K562 (cell line): ENCODE measurements at regions not wholly inside any gene's neighbourhood (a gene's known extent, or its start where the extent isn't known, plus 50 kb on each side); places are given as distances from the start of the nearest gene placed in this dataset.

ENCODE experiments used
- ATAC-seq: fragments of 200-7000 bp; cut with Tn5 transposase; 3 replicates; pipeline ENCODE4 v1.9.1; 2020; ENCODE audit warnings: moderate library complexity
- BruUV-seq: library from RNA; stranded (reverse); fragments of 400-500 nt; replicated peaks from 2 replicates; lab custom pipeline; 2021; lab: Mats Ljungman, UMichigan
- CTCF ChIA-PET: fragments of 300-600 bp; formaldehyde crosslinking; extraction: SDS; loops from one replicate; lab custom pipeline; 2021; ENCODE audit warnings: low intra/inter-chr PET ratio; lab: Yijun Ruan, JAX
- POLR2A ChIA-PET: fragments of 300-600, 350-650 bp; sonication (Branson Sonifier 250); formaldehyde crosslinking; extraction: SDS; loops from one replicate; lab custom pipeline; 2021; ENCODE audit warnings: antibody characterized with exemption, inconsistent platforms; lab: Yijun Ruan, JAX
- DNase-seq, 4 experiments: peaks; one replicate each; pipeline versions ENCODE4 v3.0.0 to v3.0.0-alpha.2; 2011 to 2018; ENCODE audit warnings: low spot score in 3 of 4, mixed read lengths in 3 of 4; ENCODE audit errors: extremely low read depth in 1 of 4
- FAIRE-seq: peaks from 2 replicates; lab custom pipeline; 2011; peaks lifted over from hg19 to GRCh38; lab: Jason Lieb, UNC
- H2AFZ ChIP-seq: 2 replicates; pipeline ENCODE4 v1.6.0; 2011; ENCODE audit warnings: low read depth, low read length, control low read depth, inconsistent platforms
- H3K27ac ChIP-seq: fragments of 200-600 bp; 3 replicates; pipeline ENCODE4 v1.8.0; 2011; ENCODE audit warnings: low read depth, mild to moderate bottlenecking, control low read depth, inconsistent platforms, low read length, moderate library complexity, mixed read lengths; ENCODE audit errors: extremely low read depth
- H3K27me3 ChIP-seq, 2 experiments: fragments of 300-600 bp in 1 of 2; 2 replicates in 1 of 2; 3 replicates in 1 of 2; pipeline versions ENCODE4 v1.6.0 to v1.8.0; 2011; ENCODE audit warnings: inconsistent platforms in 2 of 2, low read length in 2 of 2, mild to moderate bottlenecking in 1 of 2, mixed read lengths in 1 of 2, moderate library complexity in 1 of 2; ENCODE audit not compliant: control insufficient read depth in 2 of 2, insufficient read depth in 2 of 2
- H3K36me3 ChIP-seq: fragments of 300-600 bp; 3 replicates; pipeline ENCODE4 v1.8.0; 2011; ENCODE audit warnings: mild to moderate bottlenecking, low read length, inconsistent platforms; ENCODE audit not compliant: control insufficient read depth, insufficient read depth
- H3K4me1 ChIP-seq, 2 experiments: fragments of 200-600 bp in 1 of 2; replicated peaks in 1 of 2; 2 replicates in 1 of 2; 3 replicates in 1 of 2; pipeline versions ENCODE4 v1.5.1 to v1.8.0; 2011; ENCODE audit warnings: inconsistent platforms in 2 of 2, low read length in 2 of 2, mild to moderate bottlenecking in 1 of 2, mixed read lengths in 1 of 2, moderate library complexity in 1 of 2; ENCODE audit not compliant: control insufficient read depth in 2 of 2, insufficient read depth in 2 of 2
- H3K4me2 ChIP-seq: 2 replicates; pipeline ENCODE4 v1.6.1; 2011; ENCODE audit warnings: low read length, control low read depth, inconsistent platforms, mixed read lengths; ENCODE audit not compliant: insufficient read depth
- H3K4me3 ChIP-seq: fragments of 200-600 bp; sonication (generic), shearing (Covaris generic); 2 replicates; pipeline ENCODE4 v1.5.1; 2016; ENCODE audit warnings: control low read depth, inconsistent platforms
- H3K79me2 ChIP-seq: fragments of 200-600 bp; 3 replicates; pipeline ENCODE4 v1.8.0; 2011; ENCODE audit warnings: low read length, inconsistent platforms; ENCODE audit not compliant: control insufficient read depth, insufficient read depth
- H3K9ac ChIP-seq, 2 experiments: 2 replicates each; pipeline versions ENCODE4 v1.6.0 to v1.6.1; 2011; ENCODE audit warnings: low read depth in 2 of 2, low read length in 2 of 2, control low read depth in 1 of 2, inconsistent platforms in 1 of 2, mild to moderate bottlenecking in 1 of 2, mixed read lengths in 1 of 2; ENCODE audit not compliant: insufficient read depth in 1 of 2
- H3K9me1 ChIP-seq: one replicate; pipeline ENCODE4 v1.6.0; 2011; ENCODE audit warnings: inconsistent platforms, mild to moderate bottlenecking, low read length, moderate library complexity; ENCODE audit not compliant: control insufficient read depth, insufficient read depth
- H3K9me3 ChIP-seq: replicated peaks from 2 replicates; pipeline ENCODE4 v1.5.1; 2011; ENCODE audit warnings: low read depth, low read length, inconsistent platforms; ENCODE audit not compliant: control insufficient read depth, insufficient read depth
- H4K20me1 ChIP-seq: replicated peaks from 2 replicates; pipeline ENCODE4 v1.6.1; 2011; ENCODE audit warnings: low read length, inconsistent platforms, mixed read lengths; ENCODE audit not compliant: control insufficient read depth, insufficient read depth
- CBFA2T2 ChIP-seq: fragments of 450-650 bp; conservative IDR thresholded peaks from 2 replicates; pipeline ENCODE4 v1.6.1; 2017; ENCODE audit warnings: mild to moderate bottlenecking
- HIVEP1 ChIP-seq: fragments of 250-450 bp; sonication (Bioruptor Pico); IDR thresholded peaks from 2 replicates; pipeline ENCODE4 v1.4.0; 2020; ENCODE audit warnings: mild to moderate bottlenecking
- HMG20A ChIP-seq: fragments of 450-650 bp; formaldehyde crosslinking; conservative IDR thresholded peaks from 2 replicates; pipeline ENCODE4 v1.4.0; 2020; ENCODE audit warnings: mild to moderate bottlenecking, mixed read lengths
- ID3 ChIP-seq, 2 experiments: fragments of 250-450 bp in 1 of 2; fragments of 450-650 bp in 1 of 2; sonication (Bioruptor Pico) in 1 of 2; IDR thresholded peaks; 2 replicates each; pipeline versions ENCODE4 v1.6.1 to v1.8.0; 2016 to 2021; ENCODE audit warnings: mild to moderate bottlenecking in 2 of 2, moderate library complexity in 2 of 2, missing compliant biosample characterization in 1 of 2, missing genetic modification characterization in 1 of 2
- MNT ChIP-seq, 2 experiments: fragments of 450-650 bp; conservative IDR thresholded peaks; 2 replicates each; pipeline ENCODE4 v1.6.1; 2017; ENCODE audit warnings: mild to moderate bottlenecking in 2 of 2, moderate library complexity in 2 of 2
- NCOR1 ChIP-seq: fragments of 450-650 bp; IDR thresholded peaks from 2 replicates; pipeline ENCODE4 v1.6.1; 2016; ENCODE audit warnings: mild to moderate bottlenecking, moderate library complexity
- NFE2 ChIP-seq: IDR thresholded peaks from 2 replicates; pipeline ENCODE4 v1.6.1; 2014; ENCODE audit warnings: antibody characterized with exemption, low read depth
- NFIX ChIP-seq: fragments of 250-450 bp; sonication (Bioruptor Pico); IDR thresholded peaks from 2 replicates; pipeline ENCODE4 v1.4.0; 2020; ENCODE audit warnings: low read depth, mild to moderate bottlenecking, moderate library complexity
- RBFOX2 ChIP-seq: fragments of 200-400 bp; formaldehyde crosslinking; IDR thresholded peaks from 2 replicates; pipeline ENCODE4 v1.6.1; 2017; ENCODE audit warnings: low read depth, mild to moderate bottlenecking, low read length, moderate library complexity
- SMC3 ChIP-seq: conservative IDR thresholded peaks from 2 replicates; pipeline ENCODE4 v1.6.1; 2011; ENCODE audit warnings: low read depth, low read length, improper control_type of control experiment; ENCODE audit not compliant: insufficient read depth
- SPI1 ChIP-seq: IDR thresholded peaks from 2 replicates; pipeline ENCODE4 v1.6.1; 2011; ENCODE audit warnings: low read depth, low read length, control low read depth, borderline replicate concordance
- SREBF1 ChIP-seq: fragments of 150-350 bp; IDR thresholded peaks from 2 replicates; pipeline ENCODE4 v1.6.1; 2014; ENCODE audit warnings: antibody characterized with exemption, low read depth, low read length, borderline replicate concordance
- TFAM ChIP-seq: fragments of 250-450 bp; sonication (Bioruptor Pico); conservative IDR thresholded peaks from 2 replicates; pipeline ENCODE4 v1.5.0; 2021; ENCODE audit warnings: mild to moderate bottlenecking, moderate library complexity
- ZC3H8 ChIP-seq: fragments of 450-650 bp; IDR thresholded peaks from 2 replicates; pipeline ENCODE4 v1.6.1; 2017
- ZNF77 ChIP-seq: fragments of 250-450 bp; sonication (Bioruptor Pico); IDR thresholded peaks from 2 replicates; pipeline ENCODE4 v1.5.0; 2020
- WGBS: fragments of 100-300 bp; shearing (Covaris generic); methylation state at CpG from one replicate; pipeline ENCODE4 v1.1.6; 2016; ENCODE audit warnings: low coverage, mixed read lengths; ENCODE audit not compliant: insufficient coverage; ENCODE audit errors: missing lambda C conversion rate; 5-methylcytosine and 5-hydroxymethylcytosine counted together
- in situ Hi-C: fragments of 300-500 bp; cut with MboI; formaldehyde crosslinking; loops from 4 replicates; pipeline ENCODE4 v1.15.0; 2018; ENCODE audit warnings: inconsistent platforms, mixed read lengths
- intact Hi-C: fragments of 100-400 bp; cut with micrococcal nuclease; formaldehyde crosslinking; loops from 2 replicates; pipeline ENCODE4 v1.14.2; 2022
- TF ChIP-seq, protein P1 (sequence below): sonication (generic); formaldehyde crosslinking; IDR thresholded peaks from 2 replicates; pipeline ENCODE4 v1.8.0; 2022; ENCODE audit warnings: mild to moderate bottlenecking, missing genetic modification reagents, borderline replicate concordance
- TF ChIP-seq, protein P2 (sequence below), 2 experiments: IDR thresholded peaks; 2 replicates each; pipeline ENCODE4 v1.6.1; 2011; ENCODE audit warnings: borderline replicate concordance in 1 of 2, control low read depth in 1 of 2, low read depth in 1 of 2, low read length in 1 of 2, mild to moderate bottlenecking in 1 of 2, mixed read lengths in 1 of 2, moderate library complexity in 1 of 2; ENCODE audit not compliant: insufficient read depth in 1 of 2, insufficient read length in 1 of 2, poor library complexity in 1 of 2, severe bottlenecking in 1 of 2; ENCODE audit errors: extremely low read depth in 1 of 2

DNA sequence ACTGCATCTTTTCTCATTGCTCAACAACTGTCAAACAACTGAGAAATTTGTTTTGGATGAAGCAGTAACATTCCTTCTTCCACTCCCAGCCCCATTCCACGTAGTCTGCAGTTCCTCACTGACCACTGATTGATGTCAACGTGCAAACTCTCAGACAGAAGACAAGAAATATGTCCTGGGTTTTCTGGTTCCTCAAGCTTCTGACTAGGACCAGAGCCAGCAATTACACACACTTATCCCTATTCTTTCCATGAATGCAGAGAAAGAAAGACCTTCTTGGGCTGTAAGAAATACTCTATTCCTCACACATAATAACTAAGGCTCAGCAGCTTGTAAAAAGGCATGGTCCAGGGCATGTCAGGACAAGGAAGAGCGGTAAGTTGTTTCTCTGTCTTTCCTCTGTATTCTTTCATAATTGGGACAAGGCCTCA lies 790.1 kb upstream of the SLC35B3 start:
- DNase-seq = no peak
- Histone ChIP-seq H2AFZ (no peak overlapping the region), H3K79me2 (no peaks in the 10 kb centered on the region), H3K9ac (no peak overlapping the region), H3K4me1 (no peaks in the 10 kb centered on the region), H4K20me1 (no peaks in the 10 kb centered on the region), H3K36me3 (no peaks in the 10 kb centered on the region), H3K9me1 (no peaks in the 10 kb centered on the region), H3K9me3 (no peaks in the 10 kb centered on the region), H3K27ac (no peak overlapping the region), H3K4me2 (no peak overlapping the region), H3K4me3 (no peak overlapping the region), H3K27me3 (no peaks in the 10 kb centered on the region)
- BruUV-seq = no TSS peak
- intact Hi-C loops (no loop called here), in situ Hi-C loops (no loop called here)
- FAIRE-seq = no peak
- 0% methylated on average over 3 of the region's 3 CpGs for WGBS
- ChIA-PET CTCF (no interaction called here), POLR2A (no interaction called here)
- no peak for ATAC-seq
- TF ChIP-seq HMG20A (CRISPR knock-in tag) = no peak
- TF ChIP-seq SMC3 = no peak
- TF ChIP-seq SREBF1 = no peak
- TF ChIP-seq RBFOX2 = no peak
- TF ChIP-seq NCOR1 = no peak
- TF ChIP-seq, protein P1, sequence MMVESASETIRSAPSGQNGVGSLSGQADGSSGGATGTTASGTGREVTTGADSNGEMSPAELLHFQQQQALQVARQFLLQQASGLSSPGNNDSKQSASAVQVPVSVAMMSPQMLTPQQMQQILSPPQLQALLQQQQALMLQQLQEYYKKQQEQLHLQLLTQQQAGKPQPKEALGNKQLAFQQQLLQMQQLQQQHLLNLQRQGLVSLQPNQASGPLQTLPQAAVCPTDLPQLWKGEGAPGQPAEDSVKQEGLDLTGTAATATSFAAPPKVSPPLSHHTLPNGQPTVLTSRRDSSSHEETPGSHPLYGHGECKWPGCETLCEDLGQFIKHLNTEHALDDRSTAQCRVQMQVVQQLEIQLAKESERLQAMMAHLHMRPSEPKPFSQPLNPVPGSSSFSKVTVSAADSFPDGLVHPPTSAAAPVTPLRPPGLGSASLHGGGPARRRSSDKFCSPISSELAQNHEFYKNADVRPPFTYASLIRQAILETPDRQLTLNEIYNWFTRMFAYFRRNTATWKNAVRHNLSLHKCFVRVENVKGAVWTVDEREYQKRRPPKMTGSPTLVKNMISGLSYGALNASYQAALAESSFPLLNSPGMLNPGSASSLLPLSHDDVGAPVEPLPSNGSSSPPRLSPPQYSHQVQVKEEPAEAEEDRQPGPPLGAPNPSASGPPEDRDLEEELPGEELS (CRISPR knock-in tag) = no peak
- TF ChIP-seq ZC3H8 = no peak
- no peak for TF ChIP-seq MNT (conservative IDR thresholded peaks at IDR 0.05)
- no peak for TF ChIP-seq HIVEP1
- no peak for TF ChIP-seq NFE2
- TF ChIP-seq, protein P2, sequence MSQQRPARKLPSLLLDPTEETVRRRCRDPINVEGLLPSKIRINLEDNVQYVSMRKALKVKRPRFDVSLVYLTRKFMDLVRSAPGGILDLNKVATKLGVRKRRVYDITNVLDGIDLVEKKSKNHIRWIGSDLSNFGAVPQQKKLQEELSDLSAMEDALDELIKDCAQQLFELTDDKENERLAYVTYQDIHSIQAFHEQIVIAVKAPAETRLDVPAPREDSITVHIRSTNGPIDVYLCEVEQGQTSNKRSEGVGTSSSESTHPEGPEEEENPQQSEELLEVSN (IDR thresholded peaks at IDR 0.05; ENCODE audit: borderline replicate concordance in 1 of 2, extremely low read depth in 1 of 2, insufficient read depth in 1 of 2, insufficient read length in 1 of 2, low read depth in 1 of 2, low read length in 1 of 2, poor library complexity in 1 of 2, severe bottlenecking in 1 of 2) = no peak
- TF ChIP-seq ID3 (CRISPR knock-in tag; IDR thresholded peaks at IDR 0.05) = no peak
- TF ChIP-seq ID3 (tag; IDR thresholded peaks at IDR 0.05) = no peak
- no peak for TF ChIP-seq CBFA2T2
- TF ChIP-seq TFAM (CRISPR knock-in tag) = no peak
- TF ChIP-seq ZNF77 (CRISPR knock-in tag) = no peak
- TF ChIP-seq SPI1 = no peak
- no peak for TF ChIP-seq NFIX
